ENCODE measurements at regions not wholly inside any gene's neighbourhood (a gene's known extent, or its start where the extent isn't known, plus 50 kb on each side); places are given as distances from the start of the nearest gene placed in this dataset.

- H3K4me1 ChIP-seq (ENCODE audit: control insufficient read depth in 4 of 4, insufficient read depth in 4 of 4, low read length in 3 of 4): no peaks in the 10 kb centered on the region
- TF ChIP-seq FOXA1 (IDR thresholded peaks at IDR 0.05): no peak
- TF ChIP-seq MAX (IDR thresholded peaks at IDR 0.05): no peak
- H3K27ac ChIP-seq (ENCODE audit: low read depth in 1 of 2, low read length in 2 of 2): no peak overlapping the region
- WGBS: 66% methylated on average over 2 of the region's 2 CpGs
- no peak overlapping the region for H3K9ac ChIP-seq (ENCODE audit: low read depth in 1 of 2, low read length in 2 of 2)
- DNase-seq (ENCODE audit: low spot score): no peak
- no peak overlapping the region for H3K4me3 ChIP-seq (ENCODE audit: low read depth in 1 of 3, low read length in 3 of 3)
- no peaks in the 10 kb centered on the region for H3K36me3 ChIP-seq (ENCODE audit: control insufficient read depth in 4 of 4, insufficient read depth in 3 of 4, low read depth in 1 of 4, low read length in 3 of 4)
- H3K27me3 ChIP-seq (ENCODE audit: control insufficient read depth in 4 of 4, insufficient read depth in 4 of 4, low read length in 3 of 4): no peaks in the 10 kb centered on the region
- H3K9me3 ChIP-seq (ENCODE audit: control insufficient read depth in 4 of 4, low read length in 3 of 4): peaks cover 0 to 4% (median 3%) of the 10 kb centered on the region in 4 donors
These were observed 546.9 kb upstream of the CCDC54 start for GRCh38 chr3:106830334-106830733.

GRCh38 chr3:106836906-106837305 is 540.3 kb upstream of the CCDC54 start:
- H3K9me3 ChIP-seq (ENCODE audit: control insufficient read depth in 4 of 4, low read length in 3 of 4): peaks cover 0 to 4% (median 3%) of the 10 kb centered on the region in 4 donors
- H3K27ac ChIP-seq (ENCODE audit: low read depth in 1 of 2, low read length in 2 of 2): no peak overlapping the region
- no peaks in the 10 kb centered on the region for H3K36me3 ChIP-seq (ENCODE audit: control insufficient read depth in 4 of 4, insufficient read depth in 3 of 4, low read depth in 1 of 4, low read length in 3 of 4)
- H3K4me1 ChIP-seq (ENCODE audit: control insufficient read depth in 4 of 4, insufficient read depth in 4 of 4, low read length in 3 of 4): no peaks in the 10 kb centered on the region
- no peaks in the 10 kb centered on the region for H3K27me3 ChIP-seq (ENCODE audit: control insufficient read depth in 4 of 4, insufficient read depth in 4 of 4, low read length in 3 of 4)
- H3K9ac ChIP-seq (ENCODE audit: low read depth in 1 of 2, low read length in 2 of 2): no peak overlapping the region
- no peak for DNase-seq (ENCODE audit: low spot score)
- no peak overlapping the region for H3K4me3 ChIP-seq (ENCODE audit: low read depth in 1 of 3, low read length in 3 of 3)
- no peak for TF ChIP-seq EGR1 (IDR thresholded peaks at IDR 0.05; ENCODE audit: low read depth in 2 of 2)
- TF ChIP-seq NR2F2 (IDR thresholded peaks at IDR 0.05): no peak
- TF ChIP-seq SP1 (IDR thresholded peaks at IDR 0.05): no peak
- no peak for TF ChIP-seq FOXA1 (IDR thresholded peaks at IDR 0.05)
- no peak for TF ChIP-seq REST (IDR thresholded peaks at IDR 0.05)
- no peak for TF ChIP-seq ZBTB33 (IDR thresholded peaks at IDR 0.05)
- no peak for TF ChIP-seq JUND (IDR thresholded peaks at IDR 0.05)
- TF ChIP-seq HNF4A (conservative IDR thresholded peaks at IDR 0.05): no peak
- no peak for TF ChIP-seq ATF3 (IDR thresholded peaks at IDR 0.05)
- no peak for TF ChIP-seq YY1 (IDR thresholded peaks at IDR 0.05)
- no peak for TF ChIP-seq HNF4G (IDR thresholded peaks at IDR 0.05)
- TF ChIP-seq RXRA (IDR thresholded peaks at IDR 0.05): no peak
- TF ChIP-seq FOXA2 (IDR thresholded peaks at IDR 0.05): no peak
- no peak for TF ChIP-seq TAF1 (conservative IDR thresholded peaks at IDR 0.05)
- TF ChIP-seq CTCF (IDR thresholded peaks at IDR 0.05; ENCODE audit: low read depth, low read length, missing input control): no peak
- TF ChIP-seq MAX (IDR thresholded peaks at IDR 0.05): no peak
- TF ChIP-seq RAD21 (IDR thresholded peaks at IDR 0.05): no peak
- no peak for TF ChIP-seq GABPA (IDR thresholded peaks at IDR 0.05 in 1 of 2, conservative IDR thresholded peaks at IDR 0.05 in 1 of 2)
- WGBS: 81% methylated on average over 5 of the region's 5 CpGs

Measured in liver (tissue), 8 donors.